K562 (cell line): ENCODE measurements at regions not wholly inside any gene's neighbourhood (a gene's known extent, or its start where the extent isn't known, plus 50 kb on each side); places are given as distances from the start of the nearest gene placed in this dataset.

Source experiments
- ATAC-seq: fragments of 200-7000 bp; cut with Tn5 transposase; 3 replicates; pipeline ENCODE4 v1.9.1; 2020; ENCODE audit warnings: moderate library complexity
- BruUV-seq: library from RNA; stranded (reverse); fragments of 400-500 nt; replicated peaks from 2 replicates; lab custom pipeline; 2021; lab: Mats Ljungman, UMichigan
- CTCF ChIA-PET: fragments of 300-600 bp; formaldehyde crosslinking; extraction: SDS; loops from one replicate; lab custom pipeline; 2021; ENCODE audit warnings: low intra/inter-chr PET ratio; lab: Yijun Ruan, JAX
- POLR2A ChIA-PET: fragments of 300-600, 350-650 bp; sonication (Branson Sonifier 250); formaldehyde crosslinking; extraction: SDS; loops from one replicate; lab custom pipeline; 2021; ENCODE audit warnings: antibody characterized with exemption, inconsistent platforms; lab: Yijun Ruan, JAX
- DNase-seq, 4 experiments: peaks; one replicate each; pipeline versions ENCODE4 v3.0.0 to v3.0.0-alpha.2; 2011 to 2018; ENCODE audit warnings: low spot score in 3 of 4, mixed read lengths in 3 of 4; ENCODE audit errors: extremely low read depth in 1 of 4
- FAIRE-seq: peaks from 2 replicates; lab custom pipeline; 2011; peaks lifted over from hg19 to GRCh38; lab: Jason Lieb, UNC
- H2AFZ ChIP-seq: 2 replicates; pipeline ENCODE4 v1.6.0; 2011; ENCODE audit warnings: low read depth, low read length, control low read depth, inconsistent platforms
- H3K27ac ChIP-seq: fragments of 200-600 bp; 3 replicates; pipeline ENCODE4 v1.8.0; 2011; ENCODE audit warnings: low read depth, mild to moderate bottlenecking, control low read depth, inconsistent platforms, low read length, moderate library complexity, mixed read lengths; ENCODE audit errors: extremely low read depth
- H3K27me3 ChIP-seq, 2 experiments: fragments of 300-600 bp in 1 of 2; 2 replicates in 1 of 2; 3 replicates in 1 of 2; pipeline versions ENCODE4 v1.6.0 to v1.8.0; 2011; ENCODE audit warnings: inconsistent platforms in 2 of 2, low read length in 2 of 2, mild to moderate bottlenecking in 1 of 2, mixed read lengths in 1 of 2, moderate library complexity in 1 of 2; ENCODE audit not compliant: control insufficient read depth in 2 of 2, insufficient read depth in 2 of 2
- H3K36me3 ChIP-seq: fragments of 300-600 bp; 3 replicates; pipeline ENCODE4 v1.8.0; 2011; ENCODE audit warnings: mild to moderate bottlenecking, low read length, inconsistent platforms; ENCODE audit not compliant: control insufficient read depth, insufficient read depth
- H3K4me1 ChIP-seq, 2 experiments: fragments of 200-600 bp in 1 of 2; replicated peaks in 1 of 2; 2 replicates in 1 of 2; 3 replicates in 1 of 2; pipeline versions ENCODE4 v1.5.1 to v1.8.0; 2011; ENCODE audit warnings: inconsistent platforms in 2 of 2, low read length in 2 of 2, mild to moderate bottlenecking in 1 of 2, mixed read lengths in 1 of 2, moderate library complexity in 1 of 2; ENCODE audit not compliant: control insufficient read depth in 2 of 2, insufficient read depth in 2 of 2
- H3K4me2 ChIP-seq: 2 replicates; pipeline ENCODE4 v1.6.1; 2011; ENCODE audit warnings: low read length, control low read depth, inconsistent platforms, mixed read lengths; ENCODE audit not compliant: insufficient read depth
- H3K4me3 ChIP-seq: fragments of 200-600 bp; sonication (generic), shearing (Covaris generic); 2 replicates; pipeline ENCODE4 v1.5.1; 2016; ENCODE audit warnings: control low read depth, inconsistent platforms
- H3K79me2 ChIP-seq: fragments of 200-600 bp; 3 replicates; pipeline ENCODE4 v1.8.0; 2011; ENCODE audit warnings: low read length, inconsistent platforms; ENCODE audit not compliant: control insufficient read depth, insufficient read depth
- H3K9ac ChIP-seq, 2 experiments: 2 replicates each; pipeline versions ENCODE4 v1.6.0 to v1.6.1; 2011; ENCODE audit warnings: low read depth in 2 of 2, low read length in 2 of 2, control low read depth in 1 of 2, inconsistent platforms in 1 of 2, mild to moderate bottlenecking in 1 of 2, mixed read lengths in 1 of 2; ENCODE audit not compliant: insufficient read depth in 1 of 2
- H3K9me1 ChIP-seq: one replicate; pipeline ENCODE4 v1.6.0; 2011; ENCODE audit warnings: inconsistent platforms, mild to moderate bottlenecking, low read length, moderate library complexity; ENCODE audit not compliant: control insufficient read depth, insufficient read depth
- H3K9me3 ChIP-seq: replicated peaks from 2 replicates; pipeline ENCODE4 v1.5.1; 2011; ENCODE audit warnings: low read depth, low read length, inconsistent platforms; ENCODE audit not compliant: control insufficient read depth, insufficient read depth
- H4K20me1 ChIP-seq: replicated peaks from 2 replicates; pipeline ENCODE4 v1.6.1; 2011; ENCODE audit warnings: low read length, inconsistent platforms, mixed read lengths; ENCODE audit not compliant: control insufficient read depth, insufficient read depth
- CREB5 ChIP-seq: fragments of 250-450 bp; sonication (Bioruptor Pico); IDR thresholded peaks from 2 replicates; pipeline ENCODE4 v1.5.0; 2020; ENCODE audit warnings: mild to moderate bottlenecking
- E4F1 ChIP-seq: fragments of 250-450 bp; sonication (Bioruptor Pico); IDR thresholded peaks from 2 replicates; pipeline ENCODE4 v1.5.0; 2021; ENCODE audit warnings: mild to moderate bottlenecking, borderline replicate concordance
- FIP1L1 ChIP-seq: fragments of 200-400 bp; formaldehyde crosslinking; IDR thresholded peaks from 2 replicates; pipeline ENCODE4 v1.6.1; 2018; ENCODE audit warnings: mild to moderate bottlenecking, low read depth, low read length; ENCODE audit not compliant: poor library complexity, severe bottlenecking
- RAD51 ChIP-seq: fragments of 450-650 bp; IDR thresholded peaks from 2 replicates; pipeline ENCODE4 v1.7.1; 2016; ENCODE audit warnings: low read depth, mild to moderate bottlenecking, borderline replicate concordance
- STAT5B ChIP-seq: fragments of 250-450 bp; sonication (Bioruptor Pico); IDR thresholded peaks from 2 replicates; pipeline ENCODE4 v1.8.0; 2021; ENCODE audit warnings: mild to moderate bottlenecking, inconsistent platforms
- THAP12 ChIP-seq: fragments of 250-450 bp; sonication (Bioruptor Pico); IDR thresholded peaks from 2 replicates; pipeline ENCODE4 v1.9.0; 2021; ENCODE audit warnings: mild to moderate bottlenecking, inconsistent platforms
- TRIM24 ChIP-seq, 2 experiments: fragments of 450-650 bp; IDR thresholded peaks; 2 replicates each; pipeline ENCODE4 v1.6.1; 2016
- ZBTB34 ChIP-seq: fragments of 250-450 bp; sonication (Bioruptor Pico); IDR thresholded peaks from 2 replicates; pipeline ENCODE4 v1.8.0; 2021; ENCODE audit warnings: mild to moderate bottlenecking, moderate library complexity
- ZC3H11A ChIP-seq: IDR thresholded peaks from 2 replicates; pipeline ENCODE4 v1.6.1; 2012; ENCODE audit warnings: low read depth, low read length, improper control_type of control experiment
- ZHX1 ChIP-seq: fragments of 150-350 bp; conservative IDR thresholded peaks from 2 replicates; pipeline ENCODE4 v1.6.1; 2014; ENCODE audit warnings: low read length
- ZNF174 ChIP-seq: fragments of 250-450 bp; sonication (Bioruptor Pico); IDR thresholded peaks from 2 replicates; pipeline ENCODE4 v1.4.0; 2020; ENCODE audit warnings: mild to moderate bottlenecking
- ZNF511 ChIP-seq: sonication (generic); formaldehyde crosslinking; IDR thresholded peaks from 2 replicates; pipeline ENCODE4 v1.8.0; 2022; ENCODE audit warnings: mild to moderate bottlenecking, missing genetic modification reagents
- WGBS: fragments of 100-300 bp; shearing (Covaris generic); methylation state at CpG from one replicate; pipeline ENCODE4 v1.1.6; 2016; ENCODE audit warnings: low coverage, mixed read lengths; ENCODE audit not compliant: insufficient coverage; ENCODE audit errors: missing lambda C conversion rate; 5-methylcytosine and 5-hydroxymethylcytosine counted together
- in situ Hi-C: fragments of 300-500 bp; cut with MboI; formaldehyde crosslinking; loops from 4 replicates; pipeline ENCODE4 v1.15.0; 2018; ENCODE audit warnings: inconsistent platforms, mixed read lengths
- intact Hi-C: fragments of 100-400 bp; cut with micrococcal nuclease; formaldehyde crosslinking; loops from 2 replicates; pipeline ENCODE4 v1.14.2; 2022

GRCh38 chr13:59172076-59172475 lies 991.7 kb downstream of the DIAPH3 start:
- no peaks in the 10 kb centered on the region for H4K20me1 ChIP-seq
- no peak overlapping the region for H3K4me3 ChIP-seq
- no peaks in the 10 kb centered on the region for H3K9me3 ChIP-seq
- H3K27ac ChIP-seq: no peak overlapping the region
- no peak for DNase-seq
- no peaks in the 10 kb centered on the region for H3K9me1 ChIP-seq
- FAIRE-seq: no peak
- no peaks in the 10 kb centered on the region for H3K36me3 ChIP-seq
- ATAC-seq: no peak
- H3K4me1 ChIP-seq: no peaks in the 10 kb centered on the region
- H3K79me2 ChIP-seq: no peaks in the 10 kb centered on the region
- POLR2A ChIA-PET: no interaction called here
- H3K27me3 ChIP-seq: no peaks in the 10 kb centered on the region
- intact Hi-C loops: no loop called here
- CTCF ChIA-PET: no interaction called here
- BruUV-seq: no TSS peak
- WGBS: 0% methylated on average over 4 of the region's 4 CpGs
- no peak overlapping the region for H3K4me2 ChIP-seq
- no peak overlapping the region for H2AFZ ChIP-seq
- in situ Hi-C loops: no loop called here
- no peak overlapping the region for H3K9ac ChIP-seq
- TF ChIP-seq STAT5B (CRISPR knock-in tag): no peak
- no peak for TF ChIP-seq E4F1 (CRISPR knock-in tag)
- no peak for TF ChIP-seq ZNF174 (CRISPR knock-in tag)
- TF ChIP-seq ZBTB34 (CRISPR knock-in tag): no peak
- no peak for TF ChIP-seq CREB5 (CRISPR knock-in tag)
- TF ChIP-seq TRIM24 (IDR thresholded peaks at IDR 0.05): no peak
- no peak for TF ChIP-seq ZC3H11A
- TF ChIP-seq ZHX1: no peak
- no peak for TF ChIP-seq ZNF511 (CRISPR knock-in tag)
- TF ChIP-seq FIP1L1: no peak
- no peak for TF ChIP-seq THAP12 (CRISPR knock-in tag)
- no peak for TF ChIP-seq RAD51
